HEK293 (cell line): ENCODE measurements at regions not wholly inside any gene's neighbourhood (a gene's known extent, or its start where the extent isn't known, plus 50 kb on each side); places are given as distances from the start of the nearest gene placed in this dataset.

ENCODE experiments used
- CTCF ChIA-PET: fragments of 350-600 bp; formaldehyde crosslinking; extraction: SDS; loops from one replicate; lab custom pipeline; 2021; ENCODE audit warnings: antibody characterized with exemption; lab: Yijun Ruan, JAX
- POLR2A ChIA-PET: fragments of 300-600 bp; formaldehyde crosslinking; extraction: SDS; loops from one replicate; lab custom pipeline; 2020; ENCODE audit warnings: antibody characterized with exemption, inconsistent platforms; lab: Yijun Ruan, JAX
- H3K27ac ChIP-seq: fragments of 200-500 bp; sonication (Bioruptor generic); 2 replicates; pipeline ENCODE4 v1.5.1; 2014; ENCODE audit warnings: low read depth, low read length, control low read depth, inconsistent platforms; ENCODE audit errors: extremely low read depth
- H3K36me3 ChIP-seq, 2 experiments: fragments of 200-500 bp in 1 of 2; sonication (Bioruptor generic) in 1 of 2; 1 replicate in 1 of 2; 2 replicates in 1 of 2; pipeline ENCODE4 v1.5.1; 2014 to 2017; ENCODE audit warnings: inconsistent platforms in 2 of 2, low read length in 2 of 2; ENCODE audit not compliant: control insufficient read depth in 2 of 2, insufficient read depth in 1 of 2
- H3K4me1 ChIP-seq: fragments of 200-500 bp; sonication (Bioruptor generic); 2 replicates; pipeline ENCODE4 v1.5.1; 2014; ENCODE audit warnings: mild to moderate bottlenecking, low read length, inconsistent platforms; ENCODE audit not compliant: control insufficient read depth, insufficient read depth
- H3K4me3 ChIP-seq: 2 replicates; pipeline ENCODE4 v1.5.1; 2011; ENCODE audit warnings: low read depth, mild to moderate bottlenecking, control low read depth, low read length, moderate library complexity
- H3K9me3 ChIP-seq: fragments of 200-500 bp; sonication (Bioruptor generic); 2 replicates; pipeline ENCODE4 v1.5.1; 2014; ENCODE audit warnings: low read depth, low read length, inconsistent platforms; ENCODE audit not compliant: control insufficient read depth, insufficient read depth
- EGR2 ChIP-seq: fragments of 450-650 bp; formaldehyde crosslinking; IDR thresholded peaks from 2 replicates; pipeline ENCODE4 v1.5.1; 2016; ENCODE audit warnings: low read depth, missing biosample characterization, missing genetic modification characterization
- HOXA7 ChIP-seq: sonication (generic); formaldehyde crosslinking; IDR thresholded peaks from 2 replicates; pipeline ENCODE4 v1.8.1; 2022; ENCODE audit warnings: missing genetic modification reagents, borderline replicate concordance
- HOXC10 ChIP-seq: sonication (generic); formaldehyde crosslinking; IDR thresholded peaks from 2 replicates; pipeline ENCODE4 v1.8.1; 2023; ENCODE audit warnings: mild to moderate bottlenecking, missing genetic modification reagents
- HOXD13 ChIP-seq: sonication (generic); formaldehyde crosslinking; IDR thresholded peaks from 2 replicates; pipeline ENCODE4 v1.8.0; 2022; ENCODE audit warnings: missing genetic modification reagents, borderline replicate concordance
- SP7 ChIP-seq: fragments of 450-650 bp; formaldehyde crosslinking; IDR thresholded peaks from 2 replicates; pipeline ENCODE4 v1.5.1; 2016; ENCODE audit warnings: missing biosample characterization, missing genetic modification characterization
- ZFHX2 ChIP-seq: fragments of 450-650 bp; formaldehyde crosslinking; conservative IDR thresholded peaks from 2 replicates; pipeline ENCODE4 v1.5.1; 2016; ENCODE audit warnings: missing biosample characterization, missing genetic modification characterization
- ZNF398 ChIP-seq: fragments of 450-650 bp; formaldehyde crosslinking; IDR thresholded peaks from 2 replicates; pipeline ENCODE4 v1.5.1; 2017; ENCODE audit warnings: missing biosample characterization, missing genetic modification characterization
- ZNF473 ChIP-seq: fragments of 450-650 bp; formaldehyde crosslinking; IDR thresholded peaks from 2 replicates; pipeline ENCODE4 v1.5.1; 2017; ENCODE audit warnings: missing biosample characterization, missing genetic modification characterization
- ZNF600 ChIP-seq: fragments of 450-650 bp; formaldehyde crosslinking; IDR thresholded peaks from 2 replicates; pipeline ENCODE4 v1.5.1; 2016; ENCODE audit warnings: missing biosample characterization, missing genetic modification characterization
- ZNF629 ChIP-seq: fragments of 450-650 bp; formaldehyde crosslinking; IDR thresholded peaks from 2 replicates; pipeline ENCODE4 v1.5.1; 2017; ENCODE audit warnings: missing biosample characterization, missing genetic modification characterization
- ZNF701 ChIP-seq: fragments of 450-650 bp; formaldehyde crosslinking; IDR thresholded peaks from 2 replicates; pipeline ENCODE4 v1.5.1; 2016; ENCODE audit warnings: missing biosample characterization, missing genetic modification characterization
- ZNF704 ChIP-seq: fragments of 450-650 bp; formaldehyde crosslinking; IDR thresholded peaks from 2 replicates; pipeline ENCODE4 v1.5.1; 2016; ENCODE audit warnings: missing biosample characterization, missing genetic modification characterization
- ZNF776 ChIP-seq: fragments of 450-650 bp; formaldehyde crosslinking; IDR thresholded peaks from 2 replicates; pipeline ENCODE4 v1.5.0; 2017; ENCODE audit warnings: missing biosample characterization, missing genetic modification characterization, borderline replicate concordance
- ZNF830 ChIP-seq: fragments of 450-650 bp; IDR thresholded peaks from 2 replicates; pipeline ENCODE4 v1.5.0; 2018; ENCODE audit warnings: missing biosample characterization, missing genetic modification characterization, low read depth, mild to moderate bottlenecking, moderate library complexity
- ZXDB ChIP-seq: fragments of 450-650 bp; formaldehyde crosslinking; IDR thresholded peaks from 2 replicates; pipeline ENCODE4 v1.5.1; 2016; ENCODE audit warnings: missing biosample characterization, missing genetic modification characterization
- TF ChIP-seq, protein P1 (sequence below): fragments of 450-650 bp; IDR thresholded peaks from 2 replicates; pipeline ENCODE4 v1.5.1; 2018; ENCODE audit warnings: missing biosample characterization, missing genetic modification characterization
- TF ChIP-seq, protein P2 (sequence below): fragments of 450-650 bp; formaldehyde crosslinking; IDR thresholded peaks from 2 replicates; pipeline ENCODE4 v1.5.1; 2016; ENCODE audit warnings: missing biosample characterization, missing genetic modification characterization

DNA sequence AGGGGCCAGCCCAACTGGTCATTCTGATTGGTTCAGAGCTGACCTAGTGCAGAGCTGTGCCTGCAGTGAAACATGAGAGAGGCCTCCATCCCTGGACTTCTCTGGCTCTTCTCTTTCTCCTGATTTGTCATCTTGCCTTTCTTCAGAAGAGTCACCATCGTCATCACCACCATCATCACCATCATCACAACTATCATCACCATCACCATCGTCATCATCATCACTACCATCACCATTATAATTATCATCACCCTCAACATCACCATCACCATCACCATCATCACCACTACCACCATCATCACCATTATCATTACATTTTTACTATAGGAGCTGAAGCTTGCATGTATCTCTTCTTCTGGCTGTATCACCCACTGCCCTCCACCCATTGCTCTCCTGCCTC, 94.5 kb upstream of the FAM20A start:
- H3K4me3 ChIP-seq = no peak overlapping the region
- ChIA-PET CTCF (interaction anchor here (0.7 kb wide), 1 partner anchor 80 kb away, joined by 3 read pairs; no protein-coding TSS in a partner anchor), POLR2A (no interaction called here)
- H3K4me1 ChIP-seq = no peaks in the 10 kb centered on the region; the same call in 1 of the 2 replicates
- H3K27ac ChIP-seq = no peak overlapping the region
- H3K36me3 ChIP-seq = no peaks in the 10 kb centered on the region
- H3K9me3 ChIP-seq = no peaks in the 10 kb centered on the region
- TF ChIP-seq ZXDB (tag by site-specific recombination) = no peak
- TF ChIP-seq ZNF704 (tag by site-specific recombination) = no peak
- TF ChIP-seq ZNF629 (tag by site-specific recombination) = no peak
- 0 out of 2 replicates have a peak, but pooled peaks have one; percentile 36 for TF ChIP-seq ZNF776
- TF ChIP-seq ZNF473 (tag by site-specific recombination) = 0 out of 2 replicates have a peak, but pooled peaks have one; percentile 32
- no peak for TF ChIP-seq HOXA7 (CRISPR knock-in tag)
- TF ChIP-seq, protein P1, sequence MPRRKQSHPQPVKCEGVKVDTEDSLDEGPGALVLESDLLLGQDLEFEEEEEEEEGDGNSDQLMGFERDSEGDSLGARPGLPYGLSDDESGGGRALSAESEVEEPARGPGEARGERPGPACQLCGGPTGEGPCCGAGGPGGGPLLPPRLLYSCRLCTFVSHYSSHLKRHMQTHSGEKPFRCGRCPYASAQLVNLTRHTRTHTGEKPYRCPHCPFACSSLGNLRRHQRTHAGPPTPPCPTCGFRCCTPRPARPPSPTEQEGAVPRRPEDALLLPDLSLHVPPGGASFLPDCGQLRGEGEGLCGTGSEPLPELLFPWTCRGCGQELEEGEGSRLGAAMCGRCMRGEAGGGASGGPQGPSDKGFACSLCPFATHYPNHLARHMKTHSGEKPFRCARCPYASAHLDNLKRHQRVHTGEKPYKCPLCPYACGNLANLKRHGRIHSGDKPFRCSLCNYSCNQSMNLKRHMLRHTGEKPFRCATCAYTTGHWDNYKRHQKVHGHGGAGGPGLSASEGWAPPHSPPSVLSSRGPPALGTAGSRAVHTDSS = peak; percentile 95
- TF ChIP-seq HOXD13 (CRISPR knock-in tag) = no peak
- TF ChIP-seq ZNF600 (tag by site-specific recombination) = no peak
- no peak for TF ChIP-seq ZNF701 (tag by site-specific recombination)
- TF ChIP-seq, all 188 proteins: peak for 3

- H3K36me3 ChIP-seq = no peaks in the 10 kb centered on the region
- no peaks in the 10 kb centered on the region; the same call in 1 of the 2 replicates for H3K4me1 ChIP-seq
- TF ChIP-seq ZFHX2 (tag by site-specific recombination) (peak; percentile 71), SP7 (tag by site-specific recombination) (no peak), HOXC10 (CRISPR knock-in tag) (no peak), EGR2 (peak; percentile 69), ZNF398 (tag by site-specific recombination) (no peak), ZNF830 (no peak)
- TF ChIP-seq, protein P2, sequence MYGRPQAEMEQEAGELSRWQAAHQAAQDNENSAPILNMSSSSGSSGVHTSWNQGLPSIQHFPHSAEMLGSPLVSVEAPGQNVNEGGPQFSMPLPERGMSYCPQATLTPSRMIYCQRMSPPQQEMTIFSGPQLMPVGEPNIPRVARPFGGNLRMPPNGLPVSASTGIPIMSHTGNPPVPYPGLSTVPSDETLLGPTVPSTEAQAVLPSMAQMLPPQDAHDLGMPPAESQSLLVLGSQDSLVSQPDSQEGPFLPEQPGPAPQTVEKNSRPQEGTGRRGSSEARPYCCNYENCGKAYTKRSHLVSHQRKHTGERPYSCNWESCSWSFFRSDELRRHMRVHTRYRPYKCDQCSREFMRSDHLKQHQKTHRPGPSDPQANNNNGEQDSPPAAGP (tag by site-specific recombination) = no peak
- no peak overlapping the region for H3K4me3 ChIP-seq
- ChIA-PET CTCF (interaction anchor here (0.7 kb wide), 1 partner anchor 233 kb away, joined by 3 read pairs; no protein-coding TSS in a partner anchor), POLR2A (no interaction called here)
- no peak overlapping the region for H3K27ac ChIP-seq
- no peaks in the 10 kb centered on the region for H3K9me3 ChIP-seq
Measured at GRCh38 chr17:68694791-68695485, 93.8 kb upstream of the FAM20A start.
